Fibroblast of lung (primary cell): ENCODE measurements at regions not wholly inside any gene's neighbourhood (a gene's known extent, or its start where the extent isn't known, plus 50 kb on each side); places are given as distances from the start of the nearest gene placed in this dataset.

Experiments
- DNase-seq, 2 donors: peaks; one replicate each; pipeline versions ENCODE4 v3.0.0 to v3.0.0-alpha.2; 2010; ENCODE audit warnings: low read depth in 2 of 2
- H2AFZ ChIP-seq: 2 replicates; pipeline ENCODE4 v1.5.1; 2012; ENCODE audit warnings: low read length, control low read depth, inconsistent platforms
- H3K27ac ChIP-seq: 2 replicates; pipeline ENCODE4 v1.5.1; 2011; ENCODE audit warnings: low read length, control low read depth; ENCODE audit not compliant: insufficient read depth
- H3K27me3 ChIP-seq: 2 replicates; pipeline ENCODE4 v1.5.1; 2011; ENCODE audit warnings: mild to moderate bottlenecking, low read length; ENCODE audit not compliant: control insufficient read depth, insufficient read depth
- H3K36me3 ChIP-seq: 2 replicates; pipeline ENCODE4 v1.5.1; 2011; ENCODE audit warnings: low read length; ENCODE audit not compliant: control insufficient read depth, insufficient read depth
- H3K4me1 ChIP-seq: 2 replicates; pipeline ENCODE4 v1.5.1; 2011; ENCODE audit warnings: low read length; ENCODE audit not compliant: control insufficient read depth, insufficient read depth; ENCODE audit errors: extremely low read depth
- H3K4me2 ChIP-seq: 2 replicates; pipeline ENCODE4 v1.5.1; 2011; ENCODE audit warnings: low read length, control low read depth; ENCODE audit not compliant: insufficient read depth; ENCODE audit errors: extremely low read depth
- H3K4me3 ChIP-seq, 4 experiments: fragments of 200-600 bp in 1 of 4; sonication (generic) in 1 of 4; replicated peaks in 1 of 4; 2 replicates each; pipeline ENCODE4 v1.5.1; 2011 to 2016; ENCODE audit warnings: low read length in 4 of 4, low read depth in 3 of 4, mild to moderate bottlenecking in 3 of 4, control low read depth in 2 of 4, inconsistent platforms in 1 of 4, mixed read lengths in 1 of 4; ENCODE audit not compliant: insufficient read depth in 1 of 4; ENCODE audit errors: control extremely low read depth in 1 of 4
- H3K79me2 ChIP-seq: 2 replicates; pipeline ENCODE4 v1.5.1; 2012; ENCODE audit warnings: mild to moderate bottlenecking, low read length, inconsistent platforms; ENCODE audit not compliant: control insufficient read depth, insufficient read depth
- H3K9ac ChIP-seq: 2 replicates; pipeline ENCODE4 v1.5.1; 2011; ENCODE audit warnings: mild to moderate bottlenecking, low read length, control low read depth; ENCODE audit not compliant: insufficient read depth
- H3K9me3 ChIP-seq: 2 replicates; pipeline ENCODE4 v1.5.1; 2012; ENCODE audit warnings: low read depth, low read length; ENCODE audit not compliant: control insufficient read depth, insufficient read depth
- H4K20me1 ChIP-seq: 2 replicates; pipeline ENCODE4 v1.5.1; 2011; ENCODE audit warnings: low read length; ENCODE audit not compliant: control insufficient read depth, insufficient read depth; ENCODE audit errors: extremely low read depth
- EZH2 ChIP-seq: IDR thresholded peaks from 2 replicates; pipeline ENCODE4 v1.5.1; 2012; ENCODE audit warnings: low read length, control low read depth, mild to moderate bottlenecking; ENCODE audit errors: missing control alignments
- TF ChIP-seq, protein P1 (sequence below), 2 donors: IDR thresholded peaks in 1 of 2; conservative IDR thresholded peaks in 1 of 2; 1 replicate in 1 of 2; 2 replicates in 1 of 2; pipeline ENCODE4 v1.5.1; 2011 to 2012; ENCODE audit warnings: low read length in 2 of 2, control low read depth in 1 of 2, inconsistent platforms in 1 of 2, low read depth in 1 of 2, mild to moderate bottlenecking in 1 of 2

DNA sequence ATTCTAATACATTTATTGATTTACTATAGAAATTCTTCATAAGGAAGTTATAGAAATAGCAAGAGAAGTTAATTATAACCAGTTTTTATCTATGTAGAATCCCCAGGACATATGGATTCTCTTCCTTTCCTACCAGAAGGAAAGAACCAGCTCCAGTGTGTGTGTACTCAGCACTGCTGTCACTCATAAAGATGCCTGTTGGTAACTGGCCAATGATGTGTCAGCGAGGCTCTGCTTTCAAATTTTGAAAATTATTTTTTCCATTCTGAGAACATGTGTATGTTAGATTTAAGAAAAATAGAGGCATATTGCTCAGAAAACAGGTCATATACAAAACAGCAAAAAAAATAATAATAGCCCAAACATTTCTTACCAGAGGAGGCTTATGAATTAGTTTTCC is 814.8 kb upstream of the IGFBP7 start:
- Histone ChIP-seq H3K9me3 (no peaks in the 10 kb centered on the region), H3K36me3 (no peaks in the 10 kb centered on the region), H2AFZ (no peak overlapping the region), H3K4me1 (no peaks in the 10 kb centered on the region), H3K27me3 (no peaks in the 10 kb centered on the region), H3K4me2 (no peak overlapping the region), H3K9ac (no peak overlapping the region), H3K4me3 (no peak overlapping the region), H3K27ac (no peak overlapping the region), H4K20me1 (no peaks in the 10 kb centered on the region), H3K79me2 (no peaks in the 10 kb centered on the region)
- DNase-seq = no peak
- TF ChIP-seq, protein P1, sequence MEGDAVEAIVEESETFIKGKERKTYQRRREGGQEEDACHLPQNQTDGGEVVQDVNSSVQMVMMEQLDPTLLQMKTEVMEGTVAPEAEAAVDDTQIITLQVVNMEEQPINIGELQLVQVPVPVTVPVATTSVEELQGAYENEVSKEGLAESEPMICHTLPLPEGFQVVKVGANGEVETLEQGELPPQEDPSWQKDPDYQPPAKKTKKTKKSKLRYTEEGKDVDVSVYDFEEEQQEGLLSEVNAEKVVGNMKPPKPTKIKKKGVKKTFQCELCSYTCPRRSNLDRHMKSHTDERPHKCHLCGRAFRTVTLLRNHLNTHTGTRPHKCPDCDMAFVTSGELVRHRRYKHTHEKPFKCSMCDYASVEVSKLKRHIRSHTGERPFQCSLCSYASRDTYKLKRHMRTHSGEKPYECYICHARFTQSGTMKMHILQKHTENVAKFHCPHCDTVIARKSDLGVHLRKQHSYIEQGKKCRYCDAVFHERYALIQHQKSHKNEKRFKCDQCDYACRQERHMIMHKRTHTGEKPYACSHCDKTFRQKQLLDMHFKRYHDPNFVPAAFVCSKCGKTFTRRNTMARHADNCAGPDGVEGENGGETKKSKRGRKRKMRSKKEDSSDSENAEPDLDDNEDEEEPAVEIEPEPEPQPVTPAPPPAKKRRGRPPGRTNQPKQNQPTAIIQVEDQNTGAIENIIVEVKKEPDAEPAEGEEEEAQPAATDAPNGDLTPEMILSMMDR (conservative IDR thresholded peaks at IDR 0.05 in 1 of 2, IDR thresholded peaks at IDR 0.05 in 1 of 2; ENCODE audit: low read depth in 1 of 2, low read length in 2 of 2) = no peak
- no peak for TF ChIP-seq EZH2

DNA sequence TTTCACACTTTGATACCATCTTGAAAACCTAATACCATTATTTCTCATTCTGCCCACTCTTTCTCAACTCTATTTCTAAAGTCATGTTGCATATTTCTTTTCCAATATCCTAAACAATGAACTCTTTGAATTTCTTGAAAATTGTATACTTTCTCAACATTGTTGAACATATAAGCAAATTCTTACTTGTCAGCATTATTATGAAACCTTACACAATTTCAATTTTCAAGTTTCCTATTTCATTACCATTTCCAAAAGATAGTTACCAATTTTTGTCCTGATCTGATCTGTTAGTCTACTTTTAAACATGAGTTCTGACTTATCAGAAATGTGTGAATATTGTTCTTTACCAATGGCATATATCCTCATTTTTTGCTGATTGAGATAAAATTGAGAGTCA is 806.3 kb upstream of the IGFBP7 start:
- no peaks in the 10 kb centered on the region for H4K20me1 ChIP-seq

DNA sequence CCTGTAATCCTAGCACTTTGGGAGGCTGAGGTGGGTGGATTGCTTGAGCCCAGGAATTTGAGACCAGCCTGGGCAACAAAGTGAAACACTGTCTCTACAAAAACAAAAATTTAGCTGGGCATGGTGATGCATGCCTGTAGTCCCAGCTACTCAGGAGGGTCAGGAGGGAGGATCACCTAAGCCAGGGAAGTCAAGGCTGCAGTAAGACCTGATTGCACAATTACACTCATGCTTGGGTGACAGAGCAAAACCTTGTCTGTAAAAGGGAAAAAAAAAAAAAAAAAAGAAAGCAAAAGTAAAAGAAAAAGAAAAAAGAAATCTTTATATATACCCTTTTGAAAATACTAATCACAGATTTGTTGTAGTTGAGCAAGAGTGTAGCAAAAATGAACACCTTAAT is 801.0 kb upstream of the IGFBP7 start:
- TF ChIP-seq, protein P1 (conservative IDR thresholded peaks at IDR 0.05 in 1 of 2, IDR thresholded peaks at IDR 0.05 in 1 of 2; ENCODE audit: low read depth in 1 of 2, low read length in 2 of 2) = no peak
- no peak for TF ChIP-seq EZH2
- H2AFZ ChIP-seq = no peak overlapping the region
- H3K27ac ChIP-seq = no peak overlapping the region
- no peaks in the 10 kb centered on the region for H3K9me3 ChIP-seq
- no peak overlapping the region for H3K4me2 ChIP-seq
- H3K9ac ChIP-seq = no peak overlapping the region
- no peak for DNase-seq
- H3K27me3 ChIP-seq = no peaks in the 10 kb centered on the region
- no peaks in the 10 kb centered on the region for H3K79me2 ChIP-seq
- no peak overlapping the region for H3K4me3 ChIP-seq
- no peaks in the 10 kb centered on the region for H3K36me3 ChIP-seq
- H4K20me1 ChIP-seq = no peaks in the 10 kb centered on the region
- H3K4me1 ChIP-seq = no peaks in the 10 kb centered on the region

More for the DNA sequence above, 806.3 kb upstream of the IGFBP7 start:
- Histone ChIP-seq H3K4me3 (no peak overlapping the region), H3K27ac (no peak overlapping the region), H3K27me3 (no peaks in the 10 kb centered on the region), H3K4me1 (no peaks in the 10 kb centered on the region), H3K79me2 (no peaks in the 10 kb centered on the region), H3K9ac (no peak overlapping the region), H3K9me3 (no peaks in the 10 kb centered on the region), H3K4me2 (no peak overlapping the region), H2AFZ (no peak overlapping the region), H3K36me3 (no peaks in the 10 kb centered on the region)
- DNase-seq = no peak
- TF ChIP-seq EZH2 = no peak
- TF ChIP-seq, protein P1 (conservative IDR thresholded peaks at IDR 0.05 in 1 of 2, IDR thresholded peaks at IDR 0.05 in 1 of 2; ENCODE audit: low read depth in 1 of 2, low read length in 2 of 2) = no peak
